ENCODE measurements at regions not wholly inside any gene's neighbourhood (a gene's known extent, or its start where the extent isn't known, plus 50 kb on each side); places are given as distances from the start of the nearest gene placed in this dataset.

GRCh38 chr2:103847276-103847675 lies 1006.6 kb upstream of the POU3F3 start:
- no peak for TF ChIP-seq EP300 (IDR thresholded peaks at IDR 0.05; ENCODE audit: borderline replicate concordance in 1 of 2, low read depth in 2 of 2, low read length in 2 of 2)
- TF ChIP-seq CTCF (IDR thresholded peaks at IDR 0.05; ENCODE audit: control extremely low read depth in 1 of 3, insufficient read depth in 1 of 3, low read depth in 1 of 3, low read length in 3 of 3): no peak
- no peak for TF ChIP-seq POLR2A (IDR thresholded peaks at IDR 0.05; ENCODE audit: control extremely low read depth in 1 of 2, low read depth in 2 of 2, low read length in 2 of 2)
- TF ChIP-seq CHD7 (IDR thresholded peaks at IDR 0.05; ENCODE audit: insufficient replicate concordance, low read length): no peak
- TF ChIP-seq YY1 (IDR thresholded peaks at IDR 0.05; ENCODE audit: low read depth, low read length): no peak
- no peak for TF ChIP-seq PHF8 (conservative IDR thresholded peaks at IDR 0.05; ENCODE audit: low read depth, low read length)
- no peak for TF ChIP-seq JUND (IDR thresholded peaks at IDR 0.05; ENCODE audit: low read length)
- no peak for TF ChIP-seq CEBPB (IDR thresholded peaks at IDR 0.05; ENCODE audit: low read depth, low read length)
- TF ChIP-seq, protein P1, sequence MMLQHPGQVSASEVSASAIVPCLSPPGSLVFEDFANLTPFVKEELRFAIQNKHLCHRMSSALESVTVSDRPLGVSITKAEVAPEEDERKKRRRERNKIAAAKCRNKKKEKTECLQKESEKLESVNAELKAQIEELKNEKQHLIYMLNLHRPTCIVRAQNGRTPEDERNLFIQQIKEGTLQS (IDR thresholded peaks at IDR 0.05; ENCODE audit: insufficient read depth, low read depth, low read length): no peak
- TF ChIP-seq CHD1 (IDR thresholded peaks at IDR 0.05; ENCODE audit: low read depth, low read length): no peak

Data from H1 (cell line).